Putamen (tissue), 1 donor: ENCODE measurements at regions not wholly inside any gene's neighbourhood (a gene's known extent, or its start where the extent isn't known, plus 50 kb on each side); places are given as distances from the start of the nearest gene placed in this dataset.
A peak's percentile ranks its signal among the peaks of the same experiment; 100 is the strongest.

Source experiments
- DNase-seq: peaks from one replicate; pipeline ENCODE4 v3.0.0-alpha.2; 2016; ENCODE audit warnings: low spot score

- no peak for DNase-seq
Measured at GRCh38 chr6:91788501-91788900, 1201.6 kb upstream of the MAP3K7 start.

- DNase-seq, result no peak
Measured at GRCh38 chr6:91786474-91787184, 1199.8 kb upstream of the MAP3K7 start.

DNA sequence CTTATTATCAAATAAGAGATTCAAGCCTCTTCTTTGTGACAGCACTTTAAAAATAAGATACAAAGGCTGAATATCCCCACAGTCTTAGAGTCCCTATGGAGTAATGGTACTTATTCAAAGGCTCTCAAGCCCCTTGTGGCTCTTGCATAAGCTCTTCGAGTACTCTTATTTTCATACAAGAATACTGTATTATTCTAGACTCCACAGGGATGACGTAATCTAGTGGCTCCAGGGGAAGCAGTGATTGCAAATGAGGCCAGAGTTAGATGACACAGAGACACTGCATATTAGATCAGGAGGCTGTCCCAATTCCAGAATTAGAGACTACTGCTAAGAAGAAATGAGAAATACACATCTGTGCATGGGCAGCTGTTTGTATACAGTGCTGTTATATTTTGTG lies 1195.9 kb upstream of the MAP3K7 start:
- no peak for DNase-seq

GRCh38 chr6:91781946-91782345 lies 1195.1 kb upstream of the MAP3K7 start:
- peak; percentile 41 for DNase-seq

DNA sequence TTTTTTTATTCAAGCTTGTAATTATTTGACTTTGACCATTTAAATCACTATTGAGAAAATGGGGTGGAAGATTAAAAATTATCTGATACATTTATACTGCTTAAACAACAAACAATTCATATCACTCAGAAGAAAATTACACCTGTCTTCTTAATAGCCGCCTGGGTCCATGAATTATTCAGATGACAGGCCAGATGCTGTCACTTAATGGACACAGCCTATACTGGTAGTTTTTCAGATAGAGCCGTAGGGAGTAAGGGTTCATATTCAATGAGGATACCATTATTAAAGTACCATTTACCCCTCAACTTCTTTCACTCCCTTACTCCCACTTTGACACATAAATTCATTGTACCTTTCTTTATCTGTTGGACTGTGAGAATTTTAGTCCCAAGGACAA lies 1193.4 kb upstream of the MAP3K7 start:
- DNase-seq, result no peak

GRCh38 chr6:91761621-91762020 lies 1174.7 kb upstream of the MAP3K7 start:
- no peak for DNase-seq

GRCh38 chr6:91754691-91755090 lies 1167.8 kb upstream of the MAP3K7 start:
- peak; percentile 19 for DNase-seq

DNA sequence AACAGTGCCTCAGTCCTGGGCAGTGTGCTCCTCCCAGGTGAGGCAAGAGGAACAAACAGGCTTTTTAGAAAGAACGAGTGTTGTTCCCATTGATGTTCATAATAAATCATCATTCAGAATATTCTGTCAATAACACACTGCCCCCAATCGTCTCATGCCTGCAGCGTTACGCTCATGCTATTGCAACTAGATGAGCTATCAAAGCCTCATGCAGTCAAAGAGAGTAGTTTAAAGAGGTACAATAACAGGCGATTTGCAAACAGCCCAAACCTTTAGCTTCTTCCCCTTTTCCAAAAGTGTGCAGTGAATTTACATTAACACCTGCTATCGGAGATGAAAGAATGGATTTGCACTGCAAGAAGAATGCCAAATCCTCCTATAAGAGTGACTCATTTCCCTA lies 1164.7 kb upstream of the MAP3K7 start:
- DNase-seq, result peak; percentile 26

DNA sequence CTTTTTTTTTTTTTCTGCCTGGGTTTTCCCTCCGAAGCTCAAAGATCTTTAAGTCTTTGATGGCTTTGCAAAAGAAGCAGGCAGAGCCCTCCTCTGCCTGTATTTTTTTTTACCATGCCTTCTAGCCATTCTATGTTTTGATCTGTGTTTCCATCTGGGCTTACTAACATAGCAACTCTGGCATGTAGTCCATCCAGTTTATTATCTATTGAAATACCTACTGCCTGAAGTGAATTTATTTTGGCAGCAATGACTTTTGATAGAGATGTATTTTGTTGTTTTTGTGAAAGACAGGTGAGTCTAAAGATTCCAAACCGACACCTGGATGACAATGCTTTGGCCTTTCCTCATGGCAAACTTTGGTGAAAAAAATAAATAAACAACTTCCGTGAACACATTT lies 1157.7 kb upstream of the MAP3K7 start:
- no peak for DNase-seq

GRCh38 chr6:91743756-91744155 lies 1156.9 kb upstream of the MAP3K7 start:
- DNase-seq, result no peak

DNA sequence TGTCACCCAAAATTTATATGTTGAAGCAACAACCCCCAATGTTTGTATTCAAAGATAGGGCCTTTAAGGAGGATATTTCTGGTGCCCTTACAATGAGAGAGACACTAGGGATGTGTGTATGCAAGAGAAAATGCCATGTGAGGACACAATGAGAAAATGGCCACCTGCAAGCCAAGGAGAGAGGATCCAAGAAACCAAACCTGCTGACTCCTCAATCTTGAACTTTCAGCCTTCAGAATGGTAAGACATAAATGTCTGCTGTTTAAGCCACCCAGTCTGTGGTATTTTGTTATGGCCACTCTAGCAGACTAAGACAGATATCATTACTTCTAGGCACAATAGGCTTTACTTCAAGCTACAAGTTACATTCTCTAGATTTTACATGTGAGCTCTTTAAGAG lies 1145.1 kb upstream of the MAP3K7 start:
- no peak for DNase-seq

DNA sequence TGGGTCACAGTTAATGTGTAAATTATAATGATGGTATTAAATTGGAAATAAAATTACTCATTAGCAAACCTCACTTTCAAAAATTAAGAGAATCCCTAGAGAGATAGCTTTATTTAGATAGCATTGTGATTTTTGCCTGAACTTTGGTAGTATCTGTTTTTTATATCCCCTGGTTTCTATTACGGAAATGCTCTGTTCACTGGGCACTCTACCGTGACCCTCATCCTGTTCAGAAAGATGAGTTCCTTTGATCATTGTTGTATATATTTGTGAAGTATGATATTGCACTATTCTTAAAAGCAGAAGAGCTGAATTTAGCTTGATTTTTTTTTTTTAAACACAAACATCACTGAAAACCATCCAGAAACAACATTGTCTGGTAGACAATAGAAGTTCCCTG lies 1143.8 kb upstream of the MAP3K7 start:
- no peak for DNase-seq

GRCh38 chr6:91720324-91720723 lies 1133.5 kb upstream of the MAP3K7 start:
- peak; percentile 44 for DNase-seq

DNA sequence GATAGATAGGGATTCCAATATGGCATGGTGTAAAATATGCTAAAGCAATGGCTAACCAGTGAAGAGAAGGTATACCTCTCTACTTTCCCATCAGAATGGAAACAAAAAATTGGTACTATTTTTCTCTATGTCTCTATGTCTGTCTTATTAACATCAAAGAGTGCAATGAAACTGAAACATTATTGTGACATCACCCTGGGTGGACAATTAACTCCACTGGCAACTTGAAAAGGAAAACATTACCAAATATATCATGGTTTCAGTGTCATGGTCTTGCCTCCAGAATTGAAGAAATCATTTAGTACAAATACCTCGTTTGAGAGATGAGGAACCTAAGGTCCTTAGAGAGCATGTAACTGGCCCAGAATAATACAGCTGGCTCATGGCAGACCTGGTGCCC lies 1132.5 kb upstream of the MAP3K7 start:
- no peak for DNase-seq

DNA sequence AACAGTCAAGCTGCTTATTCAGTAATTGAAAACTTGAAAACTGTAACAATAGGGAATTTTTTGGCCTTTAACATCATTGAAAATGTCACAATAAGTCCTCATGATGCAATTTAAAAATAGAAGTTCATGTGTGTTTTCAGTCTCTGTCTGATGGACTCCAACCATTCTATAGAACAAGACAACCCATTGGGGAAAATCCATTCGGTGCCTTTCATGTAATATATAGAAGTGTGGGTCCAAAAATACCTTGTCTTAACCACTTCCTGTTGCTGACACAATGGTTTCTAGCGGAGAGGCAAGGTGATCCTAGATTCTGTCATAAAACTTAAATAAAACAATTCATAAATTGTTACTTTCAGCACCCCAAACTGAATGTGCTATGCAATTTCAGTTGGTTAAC lies 1131.3 kb upstream of the MAP3K7 start:
- DNase-seq, result no peak

DNA sequence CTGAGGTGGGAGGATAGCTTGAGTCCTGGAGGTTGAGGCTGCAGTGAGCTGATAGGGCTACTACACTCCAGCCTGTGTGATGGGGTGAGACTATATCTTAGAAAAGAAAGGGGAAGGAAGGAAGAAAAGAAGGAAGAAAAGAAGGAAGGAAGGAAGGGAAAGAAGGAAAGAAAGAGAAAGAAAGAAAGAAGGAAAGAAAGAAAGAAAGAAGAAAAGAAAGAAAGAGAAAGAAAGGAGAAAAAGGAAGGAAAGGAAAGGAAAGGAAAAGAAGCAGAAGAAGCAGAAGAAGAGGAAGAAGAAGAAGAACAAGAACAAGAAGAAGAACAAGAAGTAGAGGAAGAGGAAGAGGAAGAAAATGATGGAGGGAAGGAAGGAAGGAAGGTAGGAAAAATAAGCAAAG lies 1130.2 kb upstream of the MAP3K7 start:
- no peak for DNase-seq

GRCh38 chr6:91716361-91716760 lies 1129.5 kb upstream of the MAP3K7 start:
- DNase-seq, result no peak

DNA sequence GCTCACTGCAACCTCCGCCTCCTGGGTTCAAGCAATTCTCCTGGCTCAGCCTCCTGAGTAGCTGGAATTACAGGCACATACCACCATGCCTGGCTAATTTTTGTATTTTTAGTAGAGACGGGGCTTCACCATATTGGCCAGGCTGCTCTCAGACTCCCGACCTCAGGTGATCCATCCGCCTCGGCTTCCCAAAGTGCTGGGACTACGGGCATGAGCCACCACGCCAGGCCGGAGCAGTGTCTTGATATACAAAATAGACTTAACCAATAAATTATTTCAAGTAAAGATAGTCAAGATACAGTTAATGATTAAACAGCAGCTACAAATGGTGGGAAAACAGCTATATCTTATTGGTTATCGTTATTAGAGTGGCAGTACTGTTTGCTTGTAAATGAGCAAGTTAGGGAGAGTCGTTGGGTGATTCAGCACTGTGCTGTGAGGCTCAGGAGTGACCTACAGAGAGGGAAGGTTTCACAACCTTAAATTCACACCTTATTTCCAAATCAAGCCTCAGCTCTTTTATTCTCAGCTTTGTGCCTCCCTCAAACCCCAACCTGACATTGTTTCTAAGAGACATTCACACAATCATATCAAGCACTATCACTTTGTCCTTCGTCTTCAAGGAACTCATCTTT lies 1128.4 kb upstream of the MAP3K7 start:
- no peak for DNase-seq

DNA sequence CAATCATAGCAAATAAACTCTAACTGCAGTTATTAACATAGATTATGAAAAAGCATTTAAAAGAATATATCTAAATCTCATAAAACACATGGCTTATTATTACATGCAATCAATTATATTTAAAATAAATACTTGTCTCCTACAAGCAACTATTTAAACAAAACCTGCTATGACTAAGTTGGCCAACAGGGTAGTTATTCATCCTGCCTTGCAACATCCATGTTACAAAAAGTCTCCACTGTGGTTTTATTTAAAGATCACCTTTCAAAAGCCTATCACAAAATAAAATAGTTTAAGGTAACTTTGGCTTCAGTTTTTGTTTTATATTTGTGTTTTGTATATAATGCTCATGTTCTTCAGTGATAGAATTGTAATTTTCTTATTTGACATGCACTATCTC lies 1127.0 kb upstream of the MAP3K7 start:
- DNase-seq, result no peak

DNA sequence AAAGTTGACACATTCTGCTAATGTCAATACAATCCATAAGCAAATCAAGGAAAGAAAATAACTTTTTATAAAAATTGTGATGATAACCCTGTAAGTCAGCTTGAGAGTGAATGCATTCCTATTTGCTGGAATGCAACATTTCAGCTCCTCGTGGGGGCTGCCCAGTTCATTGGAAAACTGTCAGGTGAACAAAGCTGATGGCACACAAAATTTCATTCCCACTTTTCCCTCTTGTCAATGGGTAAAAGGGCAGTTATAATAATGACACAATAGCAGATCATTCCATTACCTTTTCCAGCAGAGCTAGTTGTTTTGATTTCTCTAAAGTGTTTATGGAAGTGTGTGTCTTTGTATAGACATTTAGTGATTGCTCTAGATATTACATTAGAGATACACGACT lies 1124.6 kb upstream of the MAP3K7 start:
- DNase-seq, result no peak

GRCh38 chr6:91710342-91710741 lies 1123.5 kb upstream of the MAP3K7 start:
- DNase-seq, result no peak

DNA sequence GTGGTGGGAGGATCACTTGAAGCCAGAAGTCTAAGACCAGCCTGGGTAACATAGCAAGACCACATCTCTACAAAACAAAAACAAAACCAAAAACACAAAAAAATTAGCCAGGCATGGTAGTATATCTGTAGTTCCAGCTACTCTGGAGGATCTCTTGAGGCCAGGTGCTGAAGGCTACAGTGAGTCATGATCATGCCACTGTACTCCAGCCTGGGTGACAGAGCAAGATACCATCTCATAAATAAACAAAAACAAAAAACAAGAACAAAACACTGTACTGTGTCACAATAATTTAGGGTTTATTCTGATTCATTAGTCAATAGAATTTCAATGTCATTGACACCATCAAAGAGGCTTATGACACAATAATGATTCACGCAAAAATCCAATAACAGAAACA lies 1121.7 kb upstream of the MAP3K7 start:
- no peak for DNase-seq

DNA sequence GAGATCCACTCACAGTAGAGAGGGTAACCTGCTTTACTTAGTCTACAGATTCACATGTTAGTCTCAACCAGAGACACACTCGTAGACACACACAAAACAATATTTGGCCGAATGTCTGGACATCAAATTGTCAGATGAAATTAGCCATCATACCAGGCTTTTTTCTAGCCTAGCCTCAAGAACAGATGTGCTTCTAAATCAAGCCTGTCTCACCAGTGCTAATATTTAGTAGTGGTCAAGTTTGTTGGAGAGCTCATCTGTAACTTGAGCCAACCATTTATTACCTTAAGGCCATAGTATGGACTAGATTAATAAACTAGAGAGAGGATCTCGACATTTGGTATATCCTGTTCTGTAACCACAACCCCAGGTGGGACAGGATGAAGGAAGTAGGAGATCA lies 1118.8 kb upstream of the MAP3K7 start:
- DNase-seq, result no peak

DNA sequence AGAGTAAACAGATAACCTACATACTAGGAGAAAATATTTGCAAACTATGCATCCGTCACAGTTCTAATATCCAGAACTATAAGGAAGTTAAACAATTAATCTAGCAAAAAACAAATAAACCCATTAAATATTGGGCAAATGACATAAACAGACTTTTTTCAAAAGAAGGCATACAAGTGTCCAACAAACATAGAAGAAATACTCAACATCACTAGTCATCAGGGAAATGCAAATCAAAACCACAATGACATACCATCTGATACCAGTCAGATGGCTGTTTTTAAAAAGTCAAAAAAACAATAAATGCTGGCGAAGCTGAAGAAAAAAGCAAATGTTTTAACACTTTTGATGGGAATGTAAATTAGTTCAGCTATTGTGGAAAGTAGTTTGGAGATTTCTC lies 1117.7 kb upstream of the MAP3K7 start:
- no peak for DNase-seq
